A549 (cell line): ENCODE measurements at regions not wholly inside any gene's neighbourhood (a gene's known extent, or its start where the extent isn't known, plus 50 kb on each side); places are given as distances from the start of the nearest gene placed in this dataset.

Source experiments
- ATAC-seq, 2 experiments: fragments of 200-7000 bp in 1 of 2; fragments of >200 bp in 1 of 2; cut with Nextera tagmentation in 1 of 2; cut with Tn5 transposase in 1 of 2; 3 replicates each; pipeline versions ENCODE4 v1.8.0 to v1.9.1; 2018 to 2020; ENCODE audit warnings: mild to moderate bottlenecking in 1 of 2, moderate library complexity in 1 of 2
- CTCF ChIA-PET: fragments of 300-600 bp; sonication (Branson Sonifier 250); formaldehyde crosslinking; extraction: SDS; loops from one replicate; lab custom pipeline; 2021; ENCODE audit warnings: antibody characterized with exemption, inconsistent platforms; lab: Yijun Ruan, JAX
- POLR2A ChIA-PET: fragments of 350-600 bp; formaldehyde crosslinking; extraction: SDS; loops from one replicate; lab custom pipeline; 2021; ENCODE audit warnings: antibody characterized with exemption, inconsistent platforms; lab: Yijun Ruan, JAX
- DNase-seq, 2 experiments: peaks; one replicate each; pipeline versions ENCODE4 v3.0.0 to v3.0.0-alpha.2; 2011 to 2016; ENCODE audit warnings: low read depth in 1 of 2, low spot score in 1 of 2
- FAIRE-seq: peaks from 2 replicates; lab custom pipeline; 2011; peaks lifted over from hg19 to GRCh38; lab: Jason Lieb, UNC
- H3K27ac ChIP-seq, 2 experiments: fragments of >200 bp; sonication (Bioruptor Twin); formaldehyde crosslinking; 3 replicates each; pipeline ENCODE4 v1.5.1; 2016 to 2017
- H3K4me1 ChIP-seq: fragments of >200 bp; sonication (Bioruptor Twin); formaldehyde crosslinking; 3 replicates; pipeline ENCODE4 v1.6.1; 2016
- H3K4me2 ChIP-seq: fragments of >200 bp; sonication (Bioruptor Twin); formaldehyde crosslinking; 3 replicates; pipeline ENCODE4 v1.6.1; 2016
- H3K4me3 ChIP-seq: fragments of >200 bp; sonication (Bioruptor Twin); formaldehyde crosslinking; 3 replicates; pipeline ENCODE4 v1.5.1; 2016
- H3K9me3 ChIP-seq: fragments of >200 bp; sonication (Bioruptor Twin); formaldehyde crosslinking; 3 replicates; pipeline ENCODE4 v1.6.1; 2016
- BHLHE40 ChIP-seq: IDR thresholded peaks from 2 replicates; pipeline ENCODE4 v1.6.1; 2012; ENCODE audit warnings: low read depth, low read length, inconsistent platforms
- CTCF ChIP-seq: fragments of >200 bp; sonication (Bioruptor Twin); formaldehyde crosslinking; IDR thresholded peaks from 3 replicates; pipeline ENCODE4 v1.5.1; 2016
- E2F6 ChIP-seq: IDR thresholded peaks from 2 replicates; pipeline ENCODE4 v1.6.1; 2012; ENCODE audit warnings: low read depth, borderline replicate concordance
- EHMT2 ChIP-seq: fragments of 200-600 bp; sonication (generic); IDR thresholded peaks from 2 replicates; pipeline ENCODE4 v1.6.1; 2016; ENCODE audit warnings: antibody characterized with exemption, low read depth, mild to moderate bottlenecking, moderate library complexity
- FOSL2 ChIP-seq, 2 experiments: fragments of 450-650 bp in 1 of 2; fragments of >200 bp in 1 of 2; sonication (Bioruptor Twin) in 1 of 2; formaldehyde crosslinking; IDR thresholded peaks; 2 replicates each; pipeline versions ENCODE4 v1.5.0 to v1.6.1; 2016 to 2020; ENCODE audit warnings: mild to moderate bottlenecking in 1 of 2, moderate library complexity in 1 of 2
- HDAC2 ChIP-seq: fragments of 200-600 bp; sonication (generic); IDR thresholded peaks from 2 replicates; pipeline ENCODE4 v1.6.1; 2016
- HOXB13 ChIP-seq: fragments of 250-450 bp; sonication (Bioruptor Pico); IDR thresholded peaks from 2 replicates; pipeline ENCODE4 v1.5.0; 2020; ENCODE audit warnings: low read depth, mild to moderate bottlenecking, moderate library complexity
- JUN ChIP-seq, 2 experiments: fragments of >200 bp; sonication (Bioruptor Twin); formaldehyde crosslinking; IDR thresholded peaks; 2 replicates in 1 of 2; 3 replicates in 1 of 2; pipeline ENCODE4 v1.6.1; 2016 to 2017
- MAFK ChIP-seq: fragments of 450-650 bp; IDR thresholded peaks from 2 replicates; pipeline ENCODE4 v1.6.1; 2014; ENCODE audit not compliant: partially characterized antibody
- NPAS2 ChIP-seq: fragments of 250-450 bp; sonication (Bioruptor Pico); IDR thresholded peaks from 2 replicates; pipeline ENCODE4 v1.8.0; 2022; ENCODE audit warnings: mild to moderate bottlenecking, moderate library complexity, borderline replicate concordance
- NR3C1 ChIP-seq: fragments of >200 bp; sonication (Bioruptor Twin); formaldehyde crosslinking; IDR thresholded peaks from 3 replicates; pipeline ENCODE4 v1.6.1; 2017
- PHF8 ChIP-seq: fragments of 200-600 bp; sonication (generic); IDR thresholded peaks from 2 replicates; pipeline ENCODE4 v1.6.1; 2016; ENCODE audit warnings: low read depth, mild to moderate bottlenecking, antibody characterized with exemption, moderate library complexity, borderline replicate concordance
- RAD21 ChIP-seq, 2 experiments: fragments of >200 bp in 1 of 2; sonication (Bioruptor Twin) in 1 of 2; formaldehyde crosslinking in 1 of 2; IDR thresholded peaks in 1 of 2; conservative IDR thresholded peaks in 1 of 2; 2 replicates in 1 of 2; 3 replicates in 1 of 2; pipeline ENCODE4 v1.6.1; 2012 to 2018; ENCODE audit warnings: inconsistent platforms in 1 of 2
- RARB ChIP-seq: fragments of 250-450 bp; sonication (Bioruptor Pico); IDR thresholded peaks from 2 replicates; pipeline ENCODE4 v1.8.0; 2021; ENCODE audit warnings: mild to moderate bottlenecking, moderate library complexity
- REST ChIP-seq: fragments of 200-600 bp; sonication (generic); IDR thresholded peaks from 2 replicates; pipeline ENCODE4 v1.6.1; 2016; ENCODE audit warnings: antibody characterized with exemption, mild to moderate bottlenecking, moderate library complexity
- RNF2 ChIP-seq: fragments of 200-600 bp; sonication (generic); IDR thresholded peaks from 2 replicates; pipeline ENCODE4 v1.6.1; 2016; ENCODE audit warnings: low read depth, mild to moderate bottlenecking, antibody characterized with exemption, moderate library complexity, borderline replicate concordance
- TP53 ChIP-seq: fragments of 250-450 bp; sonication (Bioruptor Pico); IDR thresholded peaks from 2 replicates; pipeline ENCODE4 v1.5.0; 2021; ENCODE audit warnings: mild to moderate bottlenecking, moderate library complexity
- WGBS: methylation state at CpG from one replicate; pipeline ENCODE4 v1.1.6; 2017; ENCODE audit errors: missing lambda C conversion rate; 5-methylcytosine and 5-hydroxymethylcytosine counted together

- DNase-seq (no peak), FAIRE-seq (no peak), ATAC-seq (no peak)
- TF ChIP-seq PHF8 (no peak), BHLHE40 (no peak), FOSL2 (IDR thresholded peaks at IDR 0.05) (no peak), FOSL2 (CRISPR knock-in tag; IDR thresholded peaks at IDR 0.05) (no peak)
- Histone ChIP-seq H3K4me2 (no peak overlapping the region), H3K27ac (no peak overlapping the region), H3K4me1 (peaks cover 15% of the 10 kb centered on the region; the same call in 2 of the 3 replicates), H3K9me3 (no peaks in the 10 kb centered on the region), H3K4me3 (no peak overlapping the region)
- ChIA-PET POLR2A (no interaction called here), CTCF (interaction anchor here (0.8 to 3.4 kb wide), 3 partner anchors 8 to 623 kb away, joined by 3 to 18 read pairs (median 13); no protein-coding TSS in a partner anchor)
Observed at GRCh38 chr1:65064981-65065380, 83.0 kb upstream of the AK4 start.

- peak overlapping the region; percentile 95 for H3K4me2 ChIP-seq
- H3K4me3 ChIP-seq: peak overlapping the region; percentile 81
- ATAC-seq: peak in 1 of 2 experiments; percentile 5; a peak in 3 of 6 replicates
- no peak for FAIRE-seq
- peaks cover 13% of the 10 kb centered on the region; the same call in 2 of the 3 replicates for H3K4me1 ChIP-seq
- CTCF ChIA-PET: interaction anchor here (0.7 to 3.4 kb wide), 5 partner anchors 9 to 622 kb away, joined by 3 to 18 read pairs (median 8); partner anchors contain the start of gene DNAJC6
- 59% methylated on average over 11 of the region's 16 CpGs for whole genome bisulfite sequencing
- no peaks in the 10 kb centered on the region for H3K9me3 ChIP-seq
- peak in 1 of 2 experiments; percentile 12 for DNase-seq
- TF ChIP-seq RAD21 (conservative IDR thresholded peaks at IDR 0.05 in 1 of 2, IDR thresholded peaks at IDR 0.05 in 1 of 2): no peak
- no peak for TF ChIP-seq TP53 (CRISPR knock-in tag)
- no peak for TF ChIP-seq NR3C1
- no peak for TF ChIP-seq HDAC2
- no peak for TF ChIP-seq HOXB13
- TF ChIP-seq RNF2: no peak
- no peak for TF ChIP-seq RARB (CRISPR knock-in tag)
- no peak for TF ChIP-seq REST
- TF ChIP-seq BHLHE40: no peak
- no peak for TF ChIP-seq JUN (IDR thresholded peaks at IDR 0.05)
- no peak for TF ChIP-seq MAFK
- no peak for TF ChIP-seq NPAS2 (CRISPR knock-in tag)
- TF ChIP-seq E2F6: no peak
- TF ChIP-seq EHMT2: no peak
- TF ChIP-seq CTCF: no peak
- peak overlapping the region; percentile 73 to 99 for H3K27ac ChIP-seq
- POLR2A ChIA-PET: no interaction called here
Observed at GRCh38 chr1:65065524-65066418, 82.2 kb upstream of the AK4 start.
